UCSD-AML1 (cell line): ENCODE measurements at regions not wholly inside any gene's neighbourhood (a gene's known extent, or its start where the extent isn't known, plus 50 kb on each side); places are given as distances from the start of the nearest gene placed in this dataset.

Experiments
- DNase-seq: peaks from one replicate; lab custom pipeline; 2025; ENCODE audit not compliant: unreplicated experiment; lab: John Stamatoyannopoulos, UW

- no peak for DNase-seq
Observed at GRCh38 chr22:48539261-48539660, 1288.4 kb downstream of the BRD1 start.

- no peak for DNase-seq
Observed at GRCh38 chr22:48538291-48538820, 1289.3 kb downstream of the BRD1 start.

DNA sequence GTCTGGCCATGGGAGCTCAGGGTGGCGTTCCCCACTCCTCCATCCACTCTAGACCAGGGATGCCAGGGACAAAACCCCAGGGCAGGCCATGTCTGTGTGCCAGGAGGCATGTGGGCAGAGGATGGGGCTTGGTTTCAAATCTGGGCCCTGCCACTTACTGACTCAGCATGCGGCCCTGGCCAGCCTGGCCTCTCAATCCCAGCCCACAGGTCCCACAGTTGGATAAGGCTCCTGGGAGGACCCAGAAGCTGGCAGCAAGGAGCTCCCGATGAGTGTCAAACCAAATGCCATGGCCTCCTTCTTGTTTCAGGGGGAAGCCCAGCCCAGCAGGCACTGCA lies 1290.4 kb downstream of the BRD1 start:
- DNase-seq: no peak

DNA sequence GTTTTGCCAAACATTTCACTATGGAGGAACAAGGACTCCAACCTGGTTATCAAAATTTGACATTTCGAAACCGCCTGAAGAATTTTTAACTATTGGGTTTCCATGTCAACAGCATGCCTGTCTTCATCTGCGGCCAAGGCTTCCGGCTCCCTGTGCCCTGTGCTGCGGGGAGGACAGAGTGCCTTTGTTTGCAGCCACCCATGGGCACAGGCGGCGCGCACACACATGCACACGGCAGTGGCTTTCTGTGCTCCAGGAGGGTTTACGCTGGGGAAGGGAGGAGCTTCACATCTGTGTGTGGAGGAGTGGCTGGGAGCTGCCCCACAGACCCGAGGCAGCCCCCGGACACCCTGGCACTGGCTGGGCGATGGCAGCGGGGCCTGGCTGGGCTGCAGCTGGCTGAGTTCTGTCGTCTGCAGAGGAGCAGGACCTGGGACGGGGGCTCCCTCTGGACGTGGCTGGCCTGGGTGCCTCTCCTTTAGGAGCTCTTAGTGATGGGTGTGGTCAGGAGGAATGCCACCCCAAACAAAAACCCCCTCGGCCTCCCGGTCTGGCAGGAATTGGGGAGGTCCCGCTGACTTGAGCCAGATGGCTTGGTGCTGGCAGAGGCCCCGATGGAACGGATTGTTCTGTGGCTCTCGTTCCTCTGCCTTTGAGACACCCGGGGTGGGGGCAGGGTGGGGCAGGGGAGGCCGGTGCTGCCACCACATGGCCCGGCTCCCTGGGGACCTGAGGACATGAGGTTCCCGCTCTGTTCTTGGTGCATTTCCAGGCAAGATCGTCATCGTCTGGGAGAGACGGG lies 1290.9 kb downstream of the BRD1 start:
- no peak for DNase-seq

GRCh38 chr22:48535868-48536540 lies 1291.7 kb downstream of the BRD1 start:
- DNase-seq: no peak

- DNase-seq: no peak
Observed at GRCh38 chr22:48534395-48534958, 1293.2 kb downstream of the BRD1 start.

- DNase-seq: no peak
Observed at GRCh38 chr22:48532986-48533385, 1294.7 kb downstream of the BRD1 start.

DNA sequence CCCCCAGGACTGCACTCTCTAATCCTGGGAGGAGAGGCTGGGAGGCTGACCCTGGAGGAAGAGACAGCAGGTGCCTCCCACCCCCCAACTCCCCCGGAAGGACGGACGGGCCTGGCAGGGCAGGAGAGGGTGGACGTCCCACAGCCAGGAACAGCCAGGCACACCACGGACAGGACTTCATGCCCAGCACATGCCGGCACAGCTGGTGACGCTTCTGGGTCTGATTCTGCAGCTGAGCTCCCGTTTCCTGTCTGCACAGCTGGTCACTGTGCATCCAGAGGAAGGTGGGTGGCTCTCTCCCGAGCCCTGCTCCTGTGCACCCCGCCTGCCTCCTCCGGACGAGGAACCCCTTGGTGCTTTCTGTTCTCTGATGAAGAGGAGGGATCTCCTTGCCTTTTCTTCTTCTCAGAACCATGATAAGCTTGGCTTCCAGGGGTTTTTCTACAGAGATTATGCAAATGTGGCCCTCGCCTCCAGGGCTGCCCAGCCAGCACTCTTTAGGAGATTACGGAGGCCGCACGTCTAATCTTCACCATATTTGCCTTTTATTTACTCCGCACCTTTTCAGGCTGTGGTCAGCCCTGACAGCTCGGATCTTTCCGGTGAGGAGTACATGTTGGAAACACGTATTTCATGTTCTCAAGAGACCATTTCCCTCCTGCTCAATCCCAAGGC lies 1295.8 kb downstream of the BRD1 start:
- DNase-seq: no peak

GRCh38 chr22:48531108-48531507 lies 1296.6 kb downstream of the BRD1 start:
- DNase-seq: no peak

GRCh38 chr22:48530666-48531065 lies 1297.0 kb downstream of the BRD1 start:
- DNase-seq: no peak

GRCh38 chr22:48528221-48528915 lies 1299.3 kb downstream of the BRD1 start:
- DNase-seq: no peak

GRCh38 chr22:48523761-48524160 lies 1303.9 kb downstream of the BRD1 start:
- no peak for DNase-seq

DNA sequence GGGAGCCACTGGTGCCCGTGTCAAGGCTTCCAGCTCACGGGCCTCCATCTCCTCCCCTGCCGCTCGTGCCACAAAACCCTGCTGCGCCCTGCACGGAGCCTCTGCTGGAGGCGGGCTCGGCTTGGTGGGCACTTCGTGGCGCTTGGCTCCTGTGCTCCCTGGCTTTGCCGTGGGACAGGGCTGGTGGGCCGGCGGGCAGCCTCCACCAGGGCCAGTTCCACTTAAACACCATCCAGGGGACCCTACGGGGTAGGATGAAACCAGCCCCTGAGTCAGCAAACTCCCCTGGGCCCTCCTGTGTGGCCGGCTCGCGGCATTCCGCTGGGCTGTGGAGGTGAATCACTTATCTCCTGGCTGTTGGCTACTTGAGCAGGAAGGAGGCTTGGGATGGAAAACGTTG lies 1304.6 kb downstream of the BRD1 start:
- no peak for DNase-seq

DNA sequence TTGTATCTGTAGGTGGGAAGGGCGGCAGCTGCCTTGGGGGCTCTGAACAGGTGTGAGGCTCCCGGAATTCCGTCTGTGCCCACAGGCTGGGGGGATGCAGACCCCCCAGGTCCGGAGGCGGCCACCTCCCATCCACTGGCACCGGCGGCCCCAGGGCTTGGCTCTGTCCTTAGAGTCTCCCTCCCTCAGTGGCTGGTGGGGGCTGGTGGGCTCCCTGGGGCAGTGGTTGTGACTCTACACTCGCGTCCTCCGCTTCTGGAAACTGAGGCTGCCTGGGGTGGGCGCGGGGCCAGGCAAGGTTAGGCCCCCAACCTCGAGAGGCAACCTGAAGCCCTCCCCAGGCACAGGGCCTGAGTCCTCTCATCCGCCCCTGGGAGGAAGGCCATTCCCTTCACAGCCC lies 1305.4 kb downstream of the BRD1 start:
- no peak for DNase-seq

- DNase-seq: no peak
Observed at GRCh38 chr22:48520884-48521588, 1306.6 kb downstream of the BRD1 start.

DNA sequence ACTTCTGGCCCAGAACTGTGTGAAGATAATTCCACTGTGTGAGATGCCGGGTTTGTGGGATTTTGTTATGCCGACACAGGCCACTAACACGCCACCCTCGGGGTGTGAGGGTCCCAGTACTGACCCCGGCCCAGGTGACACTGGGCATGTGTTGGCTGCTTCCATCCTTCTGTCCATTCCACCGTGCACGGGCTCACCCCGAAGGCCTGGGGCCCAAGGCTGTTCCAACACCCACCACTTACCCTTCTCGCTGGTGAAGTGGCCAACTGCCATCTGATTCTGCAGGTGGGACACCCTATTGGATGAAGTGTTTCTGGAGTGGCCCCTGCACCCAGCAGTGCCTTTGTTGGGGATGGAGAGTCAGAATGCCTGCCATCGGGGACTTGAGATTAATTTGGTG lies 1307.5 kb downstream of the BRD1 start:
- DNase-seq: no peak

- DNase-seq: no peak
Observed at GRCh38 chr22:48517039-48518030, 1310.3 kb downstream of the BRD1 start.

GRCh38 chr22:48516571-48516970 lies 1311.1 kb downstream of the BRD1 start:
- DNase-seq: no peak

- no peak for DNase-seq
Observed at GRCh38 chr22:48515571-48516200, 1312.0 kb downstream of the BRD1 start.
